Ovary (tissue), 3 donors: ENCODE measurements at regions not wholly inside any gene's neighbourhood (a gene's known extent, or its start where the extent isn't known, plus 50 kb on each side); places are given as distances from the start of the nearest gene placed in this dataset.

Source experiments
- EP300 ChIP-seq: sonication (generic); formaldehyde crosslinking; IDR thresholded peaks from one replicate; pipeline ENCODE4 v1.6.1; 2017; ENCODE audit warnings: antibody characterized with exemption
- POLR2A ChIP-seq: fragments of 450-650 bp; IDR thresholded peaks from one replicate; pipeline ENCODE4 v1.6.1; 2017; ENCODE audit warnings: antibody characterized with exemption, mild to moderate bottlenecking, moderate library complexity
- TF ChIP-seq, protein P1 (sequence below), 3 donors: fragments of 450-650 bp in 2 of 3; fragments of 200-600 bp in 1 of 3; IDR thresholded peaks; one replicate each; pipeline versions ENCODE4 v1.5.1 to v1.8.0; 2016 to 2022; ENCODE audit warnings: antibody characterized with exemption in 3 of 3, mild to moderate bottlenecking in 1 of 3
- donor health status: DM: no; HTN: no; CAD: no.

DNA sequence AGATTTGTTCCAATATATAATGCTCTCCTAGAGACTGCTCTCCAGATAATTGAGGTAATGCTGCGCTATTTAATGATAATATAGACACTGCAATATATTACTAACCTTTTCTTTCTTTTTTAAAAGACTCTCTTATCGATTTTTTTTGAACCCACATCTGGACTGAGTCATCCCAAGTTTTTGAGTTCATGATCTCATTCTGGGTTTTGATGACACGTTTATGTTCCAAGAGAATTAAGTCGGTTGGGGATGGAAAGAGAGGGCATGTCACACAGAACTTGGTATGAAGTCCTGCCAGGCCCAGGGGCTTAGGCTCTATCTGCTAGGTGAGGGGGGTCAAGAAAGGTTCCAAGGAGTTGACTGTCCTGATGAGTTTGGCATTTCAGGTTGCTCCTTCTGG lies 431.1 kb downstream of the MFSD1 start:
- TF ChIP-seq, protein P1, sequence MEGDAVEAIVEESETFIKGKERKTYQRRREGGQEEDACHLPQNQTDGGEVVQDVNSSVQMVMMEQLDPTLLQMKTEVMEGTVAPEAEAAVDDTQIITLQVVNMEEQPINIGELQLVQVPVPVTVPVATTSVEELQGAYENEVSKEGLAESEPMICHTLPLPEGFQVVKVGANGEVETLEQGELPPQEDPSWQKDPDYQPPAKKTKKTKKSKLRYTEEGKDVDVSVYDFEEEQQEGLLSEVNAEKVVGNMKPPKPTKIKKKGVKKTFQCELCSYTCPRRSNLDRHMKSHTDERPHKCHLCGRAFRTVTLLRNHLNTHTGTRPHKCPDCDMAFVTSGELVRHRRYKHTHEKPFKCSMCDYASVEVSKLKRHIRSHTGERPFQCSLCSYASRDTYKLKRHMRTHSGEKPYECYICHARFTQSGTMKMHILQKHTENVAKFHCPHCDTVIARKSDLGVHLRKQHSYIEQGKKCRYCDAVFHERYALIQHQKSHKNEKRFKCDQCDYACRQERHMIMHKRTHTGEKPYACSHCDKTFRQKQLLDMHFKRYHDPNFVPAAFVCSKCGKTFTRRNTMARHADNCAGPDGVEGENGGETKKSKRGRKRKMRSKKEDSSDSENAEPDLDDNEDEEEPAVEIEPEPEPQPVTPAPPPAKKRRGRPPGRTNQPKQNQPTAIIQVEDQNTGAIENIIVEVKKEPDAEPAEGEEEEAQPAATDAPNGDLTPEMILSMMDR (IDR thresholded peaks at IDR 0.05) = no peak
- TF ChIP-seq EP300 (no peak), POLR2A (no peak)
